Thyroid gland (tissue), 4 donors: ENCODE measurements at regions not wholly inside any gene's neighbourhood (a gene's known extent, or its start where the extent isn't known, plus 50 kb on each side); places are given as distances from the start of the nearest gene placed in this dataset.

Source experiments
- DNase-seq, 2 donors: peaks; one replicate each; pipeline ENCODE4 v3.0.0-alpha.2; 2019
- H3K27ac ChIP-seq, 3 donors: fragments of 200-600 bp; sonication (generic); 1 replicate in 2 of 3; 2 replicates in 1 of 3; pipeline ENCODE4 v1.5.1; 2016 to 2019; ENCODE audit warnings: mild to moderate bottlenecking in 1 of 3, moderate library complexity in 1 of 3
- H3K27me3 ChIP-seq: fragments of 200-600 bp; sonication (generic); one replicate; pipeline ENCODE4 v1.5.1; 2019
- H3K36me3 ChIP-seq, 2 donors: fragments of 200-600 bp; sonication (generic); one replicate each; pipeline ENCODE4 v1.5.1; 2016 to 2019
- H3K4me1 ChIP-seq, 2 donors: fragments of 200-600 bp; sonication (generic); one replicate each; pipeline ENCODE4 v1.5.1; 2017 to 2019
- H3K4me3 ChIP-seq, 3 donors: fragments of 200-600 bp; sonication (generic); replicated peaks in 1 of 3; 1 replicate in 2 of 3; 2 replicates in 1 of 3; pipeline ENCODE4 v1.5.1; 2016; ENCODE audit warnings: mild to moderate bottlenecking in 1 of 3
- H3K9me3 ChIP-seq: fragments of 200-600 bp; sonication (generic); one replicate; pipeline ENCODE4 v1.5.1; 2017
- CTCF ChIP-seq, 6 experiments: fragments of 200-600 bp in 3 of 6; fragments of 450-650 bp in 3 of 6; sonication (generic) in 3 of 6; IDR thresholded peaks; one replicate each; pipeline ENCODE4 v1.5.1; 2016 to 2019; ENCODE audit warnings: antibody characterized with exemption in 6 of 6, mild to moderate bottlenecking in 2 of 6, inconsistent platforms in 1 of 6, moderate library complexity in 1 of 6
- POLR2A ChIP-seq, 2 donors: fragments of 450-650 bp; IDR thresholded peaks; one replicate each; pipeline ENCODE4 v1.6.1; 2017; ENCODE audit warnings: antibody characterized with exemption in 2 of 2, mild to moderate bottlenecking in 2 of 2, moderate library complexity in 1 of 2
- WGBS, 2 donors: methylation state at CpG; one replicate each; pipeline ENCODE4 v1.1.5; 2017; 5-methylcytosine and 5-hydroxymethylcytosine counted together
- intact Hi-C: fragments of 100-400 bp; cut with DNase I; formaldehyde crosslinking; loops from one replicate; pipeline ENCODE4 v1.15.1; 2023

- 94 to 96% methylated on average over 1 of the region's 1 CpG for WGBS, 2 donors
- no peak for DNase-seq
- H3K27ac ChIP-seq: no peak overlapping the region
- intact Hi-C loops: no loop called here
- no peaks in the 10 kb centered on the region for H3K27me3 ChIP-seq
- H3K9me3 ChIP-seq: no peaks in the 10 kb centered on the region
- no peak overlapping the region for H3K4me3 ChIP-seq
- H3K4me1 ChIP-seq: no peaks in the 10 kb centered on the region
- no peak for TF ChIP-seq POLR2A (IDR thresholded peaks at IDR 0.05)
- TF ChIP-seq CTCF (IDR thresholded peaks at IDR 0.05): no peak
- no peaks in the 10 kb centered on the region for H3K36me3 ChIP-seq
Observed at GRCh38 chr5:60261732-60262131, 368.2 kb upstream of the PDE4D start.

- no peaks in the 10 kb centered on the region for H3K36me3 ChIP-seq
- H3K4me1 ChIP-seq: no peaks in the 10 kb centered on the region
- intact Hi-C loops: no loop called here
- no peak for TF ChIP-seq CTCF (IDR thresholded peaks at IDR 0.05)
- TF ChIP-seq POLR2A (IDR thresholded peaks at IDR 0.05): no peak
- no peaks in the 10 kb centered on the region for H3K9me3 ChIP-seq
- no peak overlapping the region for H3K27ac ChIP-seq
- no peaks in the 10 kb centered on the region for H3K27me3 ChIP-seq
- 89% methylated on average over 1 of the region's 1 CpG for WGBS, 2 donors
- H3K4me3 ChIP-seq: no peak overlapping the region
- no peak for DNase-seq
Observed at GRCh38 chr5:60260658-60261057, 367.1 kb upstream of the PDE4D start.

- DNase-seq: no peak
- no peaks in the 10 kb centered on the region for H3K27me3 ChIP-seq
- no peak for TF ChIP-seq POLR2A (IDR thresholded peaks at IDR 0.05)
- no peak for TF ChIP-seq CTCF (IDR thresholded peaks at IDR 0.05)
- intact Hi-C loops: no loop called here
- 32 to 39% methylated on average over 3 of the region's 3 CpGs for WGBS, 2 donors
- H3K27ac ChIP-seq: no peak overlapping the region
- no peak overlapping the region for H3K4me3 ChIP-seq
- no peaks in the 10 kb centered on the region for H3K36me3 ChIP-seq
- H3K9me3 ChIP-seq: no peaks in the 10 kb centered on the region
- H3K4me1 ChIP-seq: no peaks in the 10 kb centered on the region
Observed at GRCh38 chr5:60259730-60260129, 366.2 kb upstream of the PDE4D start.

- no peak overlapping the region for H3K27ac ChIP-seq
- no peaks in the 10 kb centered on the region for H3K36me3 ChIP-seq
- DNase-seq: no peak
- no peaks in the 10 kb centered on the region for H3K4me1 ChIP-seq
- WGBS, 2 donors: 54 to 70% methylated on average over 5 of the region's 5 CpGs
- H3K27me3 ChIP-seq: no peaks in the 10 kb centered on the region
- H3K9me3 ChIP-seq: no peaks in the 10 kb centered on the region
- H3K4me3 ChIP-seq: no peak overlapping the region
- intact Hi-C loops: no loop called here
- TF ChIP-seq CTCF (IDR thresholded peaks at IDR 0.05): no peak
- TF ChIP-seq POLR2A (IDR thresholded peaks at IDR 0.05): no peak
Observed at GRCh38 chr5:60257596-60258271, 364.2 kb upstream of the PDE4D start.

GRCh38 chr5:60256546-60256945 is 363.0 kb upstream of the PDE4D start:
- no peak overlapping the region for H3K4me3 ChIP-seq
- H3K4me1 ChIP-seq: no peaks in the 10 kb centered on the region
- DNase-seq: no peak
- no peak overlapping the region for H3K27ac ChIP-seq
- H3K36me3 ChIP-seq: no peaks in the 10 kb centered on the region
- intact Hi-C loops: no loop called here
- H3K27me3 ChIP-seq: no peaks in the 10 kb centered on the region
- 92 to 97% methylated on average over 2 of the region's 2 CpGs for WGBS, 2 donors
- no peak for TF ChIP-seq POLR2A (IDR thresholded peaks at IDR 0.05)
- no peak for TF ChIP-seq CTCF (IDR thresholded peaks at IDR 0.05)
- no peaks in the 10 kb centered on the region for H3K9me3 ChIP-seq
